ENCODE measurements at regions not wholly inside any gene's neighbourhood (a gene's known extent, or its start where the extent isn't known, plus 50 kb on each side); places are given as distances from the start of the nearest gene placed in this dataset.

- Histone ChIP-seq H3K4me3 (ENCODE audit: low read depth, low read length) (no peak overlapping the region), H3K36me3 (ENCODE audit: control insufficient read depth, insufficient read depth, low read length) (no peaks in the 10 kb centered on the region), H3K4me2 (ENCODE audit: low read length) (no peak overlapping the region), H3K4me1 (no peaks in the 10 kb centered on the region), H3K9ac (no peak overlapping the region), H3K79me2 (no peaks in the 10 kb centered on the region), H3K9me3 (ENCODE audit: control insufficient read depth, low read length) (no peaks in the 10 kb centered on the region), H3K27ac (no peak overlapping the region), H3K27me3 (ENCODE audit: control insufficient read depth, insufficient read depth, low read length) (no peaks in the 10 kb centered on the region), H2AFZ (no peak overlapping the region)
- TF ChIP-seq CTCF (IDR thresholded peaks at IDR 0.05) = no peak
Observed at GRCh38 chr4:31955346-31955745, 1235.2 kb downstream of the PCDH7 start.

GRCh38 chr4:31959972-31960371, 1239.8 kb downstream of the PCDH7 start:
- Histone ChIP-seq H2AFZ (no peak overlapping the region), H3K27me3 (ENCODE audit: control insufficient read depth, insufficient read depth, low read length) (no peaks in the 10 kb centered on the region), H3K27ac (no peak overlapping the region), H3K4me1 (no peaks in the 10 kb centered on the region), H3K4me3 (ENCODE audit: low read depth, low read length) (no peak overlapping the region), H3K36me3 (ENCODE audit: control insufficient read depth, insufficient read depth, low read length) (no peaks in the 10 kb centered on the region), H3K9ac (no peak overlapping the region), H3K9me3 (ENCODE audit: control insufficient read depth, low read length) (no peaks in the 10 kb centered on the region), H3K79me2 (no peaks in the 10 kb centered on the region), H3K4me2 (ENCODE audit: low read length) (no peak overlapping the region)
- no peak for TF ChIP-seq CTCF (IDR thresholded peaks at IDR 0.05)

- Histone ChIP-seq H2AFZ (no peak overlapping the region), H3K27me3 (ENCODE audit: control insufficient read depth, insufficient read depth, low read length) (no peaks in the 10 kb centered on the region), H3K4me1 (no peaks in the 10 kb centered on the region), H3K9me3 (ENCODE audit: control insufficient read depth, low read length) (no peaks in the 10 kb centered on the region), H3K4me2 (ENCODE audit: low read length) (no peak overlapping the region), H3K4me3 (ENCODE audit: low read depth, low read length) (no peak overlapping the region), H3K36me3 (ENCODE audit: control insufficient read depth, insufficient read depth, low read length) (no peaks in the 10 kb centered on the region), H3K79me2 (no peaks in the 10 kb centered on the region), H3K27ac (no peak overlapping the region), H3K9ac (no peak overlapping the region)
- no peak for TF ChIP-seq CTCF (IDR thresholded peaks at IDR 0.05)
Observed at GRCh38 chr4:31964685-31965084, 1244.5 kb downstream of the PCDH7 start.

GRCh38 chr4:31968842-31969241, 1248.7 kb downstream of the PCDH7 start:
- Histone ChIP-seq H3K36me3 (ENCODE audit: control insufficient read depth, insufficient read depth, low read length) (no peaks in the 10 kb centered on the region), H3K9ac (no peak overlapping the region), H3K4me3 (ENCODE audit: low read depth, low read length) (no peak overlapping the region), H3K27ac (no peak overlapping the region), H3K4me2 (ENCODE audit: low read length) (no peak overlapping the region), H2AFZ (no peak overlapping the region), H3K9me3 (ENCODE audit: control insufficient read depth, low read length) (no peaks in the 10 kb centered on the region), H3K27me3 (ENCODE audit: control insufficient read depth, insufficient read depth, low read length) (no peaks in the 10 kb centered on the region), H3K79me2 (no peaks in the 10 kb centered on the region), H3K4me1 (no peaks in the 10 kb centered on the region)
- no peak for TF ChIP-seq CTCF (IDR thresholded peaks at IDR 0.05)

GRCh38 chr4:31974490-31975002, 1254.4 kb downstream of the PCDH7 start:
- Histone ChIP-seq H3K79me2 (no peaks in the 10 kb centered on the region), H3K36me3 (ENCODE audit: control insufficient read depth, insufficient read depth, low read length) (no peaks in the 10 kb centered on the region), H3K9ac (no peak overlapping the region), H3K4me2 (ENCODE audit: low read length) (no peak overlapping the region), H3K27me3 (ENCODE audit: control insufficient read depth, insufficient read depth, low read length) (no peaks in the 10 kb centered on the region), H3K9me3 (ENCODE audit: control insufficient read depth, low read length) (no peaks in the 10 kb centered on the region), H3K4me1 (no peaks in the 10 kb centered on the region), H3K27ac (no peak overlapping the region), H2AFZ (no peak overlapping the region), H3K4me3 (ENCODE audit: low read depth, low read length) (no peak overlapping the region)
- no peak for TF ChIP-seq CTCF (IDR thresholded peaks at IDR 0.05)
